ENCODE measurements at regions not wholly inside any gene's neighbourhood (a gene's known extent, or its start where the extent isn't known, plus 50 kb on each side); places are given as distances from the start of the nearest gene placed in this dataset.

- no peak for DNase-seq (ENCODE audit: low spot score)
- in situ Hi-C loops (cut with MboI; ENCODE audit: low sequenced_read_pairs, unreplicated experiment), result no loop called here
- no peak for TF ChIP-seq CTCF (IDR thresholded peaks at IDR 0.05; ENCODE audit: borderline replicate concordance, control extremely low read depth, extremely low read depth, insufficient read depth, missing control alignments)
Measured at GRCh38 chr2:198957181-198957580, 500.6 kb downstream of the SATB2 start.

- DNase-seq (ENCODE audit: low spot score), result no peak
- no peak for TF ChIP-seq CTCF (IDR thresholded peaks at IDR 0.05; ENCODE audit: borderline replicate concordance, control extremely low read depth, extremely low read depth, insufficient read depth, missing control alignments)
- in situ Hi-C loops (cut with MboI; ENCODE audit: low sequenced_read_pairs, unreplicated experiment), result no loop called here
Measured at GRCh38 chr2:198953328-198953727, 504.4 kb downstream of the SATB2 start.

GRCh38 chr2:198950803-198951202, 506.9 kb downstream of the SATB2 start:
- in situ Hi-C loops (cut with MboI; ENCODE audit: low sequenced_read_pairs, unreplicated experiment), result no loop called here
- no peak for DNase-seq (ENCODE audit: low spot score)
- no peak for TF ChIP-seq CTCF (IDR thresholded peaks at IDR 0.05; ENCODE audit: borderline replicate concordance, control extremely low read depth, extremely low read depth, insufficient read depth, missing control alignments)

- in situ Hi-C loops (cut with MboI; ENCODE audit: low sequenced_read_pairs, unreplicated experiment), result no loop called here
- no peak for DNase-seq (ENCODE audit: low spot score)
- TF ChIP-seq CTCF (IDR thresholded peaks at IDR 0.05; ENCODE audit: borderline replicate concordance, control extremely low read depth, extremely low read depth, insufficient read depth, missing control alignments), result no peak
Measured at GRCh38 chr2:198945496-198945895, 512.2 kb downstream of the SATB2 start.

GRCh38 chr2:198930170-198930569, 527.6 kb downstream of the SATB2 start:
- TF ChIP-seq CTCF (IDR thresholded peaks at IDR 0.05; ENCODE audit: borderline replicate concordance, control extremely low read depth, extremely low read depth, insufficient read depth, missing control alignments), result no peak
- DNase-seq (ENCODE audit: low spot score), result no peak
- in situ Hi-C loops (cut with MboI; ENCODE audit: low sequenced_read_pairs, unreplicated experiment), result no loop called here

- in situ Hi-C loops (cut with MboI; ENCODE audit: low sequenced_read_pairs, unreplicated experiment), result no loop called here
- TF ChIP-seq CTCF (IDR thresholded peaks at IDR 0.05; ENCODE audit: borderline replicate concordance, control extremely low read depth, extremely low read depth, insufficient read depth, missing control alignments), result no peak
- DNase-seq (ENCODE audit: low spot score), result no peak
Measured at GRCh38 chr2:198928026-198928425, 529.7 kb downstream of the SATB2 start.
